HL-60/S4 treated with phorbol 12-myristate 13-acetate at 8.2 ng/mL for 4 days and 3 days (cell line): ENCODE measurements at regions not wholly inside any gene's neighbourhood (a gene's known extent, or its start where the extent isn't known, plus 50 kb on each side); places are given as distances from the start of the nearest gene placed in this dataset.

Experiments used
- in situ Hi-C: fragments of 300-500 bp; cut with MboI; formaldehyde crosslinking; loops from 2 replicates; pipeline ENCODE4 v1.15.0; 2022; ENCODE audit warnings: low sequenced_read_pairs

GRCh38 chr13:26456650-26457049 is 100.8 kb upstream of the WASF3 start:
- in situ Hi-C loops: no loop called here

DNA sequence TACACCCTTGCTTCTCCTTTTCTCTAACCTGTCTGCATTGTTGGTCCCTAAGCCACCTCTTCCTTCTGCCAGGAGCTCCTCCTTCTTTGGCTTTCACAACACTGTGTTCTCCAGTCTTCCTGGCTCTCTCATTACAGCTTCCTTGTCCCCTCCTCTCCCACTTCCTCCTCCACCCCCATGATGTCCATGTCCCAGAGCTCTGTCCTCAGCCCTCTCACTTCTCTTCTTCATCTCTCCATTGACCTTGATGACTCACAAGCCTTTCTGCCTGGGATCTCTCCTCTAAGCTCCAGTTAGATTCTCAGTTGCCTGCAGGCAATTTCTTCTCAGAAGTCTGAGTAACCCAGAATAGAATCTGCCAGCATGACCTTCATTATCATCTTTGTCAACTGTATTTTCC is 100.3 kb upstream of the WASF3 start:
- in situ Hi-C loops: no loop called here

- in situ Hi-C loops: no loop called here
Observed at GRCh38 chr13:26458196-26458749, 99.2 kb upstream of the WASF3 start.

GRCh38 chr13:26459276-26460131 is 98.0 kb upstream of the WASF3 start:
- in situ Hi-C loops: no loop called here

- in situ Hi-C loops: no loop called here
Observed at GRCh38 chr13:26460648-26461047, 96.8 kb upstream of the WASF3 start.

DNA sequence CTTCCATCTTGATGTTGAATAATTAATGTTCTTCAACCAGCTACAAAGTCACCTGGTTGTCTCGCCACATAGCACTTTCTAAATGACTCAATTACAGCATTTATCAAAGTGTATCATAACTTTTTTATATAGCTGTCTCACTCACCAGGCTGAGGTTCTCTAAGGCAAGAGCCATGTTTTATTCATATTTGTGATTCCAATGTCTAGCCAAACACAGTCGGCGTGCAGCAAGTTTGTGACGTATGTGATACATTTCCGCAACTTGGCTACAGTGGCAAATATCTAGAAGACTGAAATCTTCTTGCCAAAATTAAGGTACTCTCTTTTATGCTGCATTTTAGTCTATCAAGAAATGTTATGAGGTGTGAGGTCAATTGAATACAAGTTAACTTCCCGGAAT is 94.2 kb upstream of the WASF3 start:
- in situ Hi-C loops: no loop called here

- in situ Hi-C loops: no loop called here
Observed at GRCh38 chr13:26463848-26464247, 93.6 kb upstream of the WASF3 start.

DNA sequence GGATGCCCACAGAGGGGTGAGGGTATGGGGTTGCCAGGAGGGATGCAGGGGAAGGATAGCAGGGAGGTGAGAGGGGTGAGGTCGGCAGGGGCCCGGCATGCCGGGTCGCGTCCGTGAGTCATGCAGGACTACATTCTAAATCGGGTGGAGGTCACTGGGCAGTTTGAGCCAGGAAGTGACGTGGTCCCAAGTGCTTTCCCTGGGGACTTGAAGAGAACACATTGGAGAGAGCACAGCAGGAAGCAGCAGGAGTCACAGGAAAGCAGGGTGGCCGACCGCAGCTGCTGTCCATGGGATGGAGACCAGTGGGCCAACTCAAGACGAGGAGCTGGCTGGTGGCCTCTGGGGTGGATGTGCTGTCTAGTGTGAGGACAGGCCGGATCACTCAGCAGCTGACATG is 92.0 kb upstream of the WASF3 start:
- in situ Hi-C loops: no loop called here

DNA sequence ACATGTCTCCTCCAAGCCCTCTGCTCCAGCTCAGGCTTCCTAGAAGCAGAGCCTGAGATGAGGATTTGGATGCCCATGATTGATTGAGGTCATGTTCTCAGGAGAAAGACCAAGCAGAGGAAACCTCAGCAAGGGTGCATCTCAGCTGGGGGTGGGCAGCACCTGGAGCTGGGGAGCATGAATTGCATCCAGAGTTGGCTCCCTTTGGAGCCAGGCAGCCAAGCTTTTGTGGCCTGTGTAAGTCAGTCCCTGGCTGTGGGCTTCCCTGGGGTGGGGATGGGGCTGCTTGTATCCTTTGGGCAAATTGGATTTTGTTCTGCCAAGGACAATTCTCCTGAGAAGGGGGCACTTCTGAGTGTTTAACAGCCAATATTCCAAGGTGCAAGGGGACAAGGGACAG is 91.5 kb upstream of the WASF3 start:
- in situ Hi-C loops: no loop called here

- in situ Hi-C loops: no loop called here
Observed at GRCh38 chr13:26468265-26468801, 89.2 kb upstream of the WASF3 start.

DNA sequence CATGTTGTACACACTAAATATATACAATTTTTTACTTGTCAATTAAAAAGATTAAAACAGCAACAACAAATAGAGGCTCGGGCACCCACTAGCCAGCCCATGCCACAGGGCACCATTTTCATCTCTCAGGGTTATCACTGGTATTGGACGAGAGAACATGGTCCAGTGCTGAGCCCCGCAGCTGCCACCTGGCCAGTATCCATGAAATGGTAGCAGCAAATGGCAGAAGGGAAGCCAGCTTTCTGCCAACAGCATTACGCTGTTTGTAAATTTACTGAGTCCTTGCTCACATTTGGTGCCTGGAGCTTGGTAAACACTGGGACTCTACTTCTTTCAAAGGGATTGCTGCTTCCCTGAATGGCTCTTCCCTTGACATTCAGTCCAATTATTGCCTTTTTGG is 87.9 kb upstream of the WASF3 start:
- in situ Hi-C loops: no loop called here

- in situ Hi-C loops: no loop called here
Observed at GRCh38 chr13:26471807-26472206, 85.7 kb upstream of the WASF3 start.

GRCh38 chr13:26473571-26474230 is 83.8 kb upstream of the WASF3 start:
- in situ Hi-C loops: no loop called here

GRCh38 chr13:26474286-26474685 is 83.2 kb upstream of the WASF3 start:
- in situ Hi-C loops: no loop called here

DNA sequence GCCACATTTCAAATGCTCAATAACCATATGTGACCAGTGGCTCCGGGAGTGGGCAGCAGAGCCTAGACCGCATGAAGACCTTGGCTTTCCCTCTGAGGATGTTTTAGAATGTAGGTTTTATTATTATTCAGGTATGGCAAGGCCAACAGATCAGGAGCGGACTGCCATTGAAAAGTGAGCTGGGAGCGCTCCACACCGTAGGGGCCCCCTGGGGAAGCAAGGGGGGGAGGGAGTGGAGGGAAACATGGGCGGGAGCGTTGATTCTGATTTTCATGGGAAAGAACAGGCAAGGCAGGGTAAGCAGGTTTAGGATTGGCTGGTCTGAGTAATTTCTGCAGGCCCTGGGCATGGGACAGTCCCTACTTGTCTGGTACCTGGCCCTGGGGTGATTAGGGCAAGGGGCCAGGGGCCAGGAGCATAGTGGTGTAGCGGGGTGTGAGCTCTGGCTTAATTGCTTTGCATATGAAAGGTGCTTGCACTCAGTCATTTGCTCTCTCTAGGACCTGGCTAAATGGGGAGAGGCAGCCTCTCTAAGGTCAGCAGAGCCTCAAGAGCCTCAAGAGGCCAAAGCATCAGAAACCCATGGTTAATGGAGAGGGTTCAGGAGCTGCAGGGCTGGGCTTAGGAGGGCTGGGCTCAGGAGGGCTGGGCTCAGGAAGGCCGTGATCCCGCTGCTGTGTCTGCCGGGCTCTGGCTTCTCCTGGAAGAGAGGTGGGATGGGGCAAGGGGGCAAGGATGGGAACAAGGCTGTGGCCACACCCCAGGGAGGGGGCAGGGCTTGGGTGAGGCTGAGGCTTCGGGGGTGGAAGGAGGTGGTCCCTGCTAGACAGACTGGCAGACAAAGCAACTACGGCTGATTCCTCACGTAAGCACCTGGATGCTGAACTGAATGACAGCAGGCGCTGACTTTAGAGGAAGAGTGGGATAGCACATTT is 82.0 kb upstream of the WASF3 start:
- in situ Hi-C loops: no loop called here

DNA sequence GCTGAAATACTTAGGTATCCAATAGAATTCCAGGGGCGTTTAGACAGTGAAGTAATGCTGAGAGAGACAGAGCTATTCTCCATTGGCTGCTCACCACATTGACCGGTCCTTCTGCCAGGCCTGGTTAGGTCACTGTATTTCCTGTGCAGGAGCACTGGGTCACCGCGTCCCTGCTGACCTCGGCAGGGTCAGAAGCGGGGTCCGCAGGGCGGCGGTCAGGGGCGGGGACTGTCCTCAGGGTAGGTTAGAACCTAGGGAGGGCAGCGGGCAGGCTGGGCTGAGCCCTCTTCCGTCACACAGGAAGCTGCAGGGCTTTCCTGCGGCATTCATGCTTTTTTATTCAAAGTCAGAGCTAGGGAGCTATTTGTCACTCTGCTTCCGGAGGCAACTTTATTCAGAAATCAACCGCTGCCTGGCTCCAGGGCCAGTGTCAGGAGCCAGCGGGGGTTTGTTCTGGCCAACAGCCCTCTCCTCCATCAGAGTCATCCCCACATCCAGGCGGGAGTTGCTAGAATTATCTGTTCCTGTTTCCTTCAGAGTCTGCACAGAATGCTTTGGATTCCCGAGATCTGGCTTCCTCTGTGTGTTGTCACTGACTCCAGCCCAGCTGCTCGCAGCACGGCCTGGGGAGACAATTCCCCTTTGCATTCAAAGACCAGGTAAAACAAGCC is 81.2 kb upstream of the WASF3 start:
- in situ Hi-C loops: no loop called here

- in situ Hi-C loops: no loop called here
Observed at GRCh38 chr13:26476782-26477142, 80.7 kb upstream of the WASF3 start.

GRCh38 chr13:26477681-26478080 is 79.8 kb upstream of the WASF3 start:
- in situ Hi-C loops: no loop called here

DNA sequence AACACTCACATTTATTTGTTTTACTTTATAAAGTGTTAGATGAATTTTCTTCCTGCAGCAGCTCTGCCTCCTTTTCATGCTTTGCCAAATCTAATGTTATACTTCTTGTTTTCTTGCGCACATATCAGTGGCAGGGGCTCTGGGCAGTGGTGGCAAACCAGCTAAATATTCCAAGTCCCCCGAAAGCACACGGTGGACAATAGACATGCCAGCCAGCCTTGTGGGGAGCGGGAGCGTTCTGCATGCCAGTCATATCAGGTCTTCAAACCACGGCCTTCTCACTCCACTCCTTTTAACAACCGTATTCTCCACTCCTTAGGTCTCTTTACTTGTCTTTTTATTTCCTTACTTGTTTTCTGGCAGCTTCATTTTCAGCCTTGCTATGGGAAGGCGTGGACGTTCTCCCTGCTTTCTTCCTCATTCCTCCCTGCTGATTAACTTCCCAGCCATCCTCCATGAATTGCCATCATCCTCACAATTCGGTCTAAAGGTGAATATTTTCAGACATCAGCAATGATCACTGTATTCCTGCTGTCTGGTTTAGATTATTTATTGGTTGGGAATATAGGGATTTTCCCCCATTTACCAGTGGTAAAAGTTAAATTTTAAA is 77.1 kb upstream of the WASF3 start:
- in situ Hi-C loops: no loop called here
